ENCODE measurements at regions not wholly inside any gene's neighbourhood (a gene's known extent, or its start where the extent isn't known, plus 50 kb on each side); places are given as distances from the start of the nearest gene placed in this dataset.

GRCh38 chr10:3605882-3606281, 179.1 kb downstream of the KLF6 start:
- TF ChIP-seq MAX (IDR thresholded peaks at IDR 0.05; ENCODE audit: low read depth, low read length) (no peak), CTCF (IDR thresholded peaks at IDR 0.05; ENCODE audit: low read depth, low read length) (no peak), POLR2A (IDR thresholded peaks at IDR 0.05; ENCODE audit: extremely low read depth, insufficient read length) (no peak), MYC (IDR thresholded peaks at IDR 0.05; ENCODE audit: low read depth, low read length) (no peak)
